A673 (cell line): ENCODE measurements at regions not wholly inside any gene's neighbourhood (a gene's known extent, or its start where the extent isn't known, plus 50 kb on each side); places are given as distances from the start of the nearest gene placed in this dataset.
A peak's percentile ranks its signal among the peaks of the same experiment; 100 is the strongest.

ENCODE experiments used
- CTCF ChIP-seq: fragments of 300-800, 200-600 bp; sonication (generic); conservative IDR thresholded peaks from 2 replicates; pipeline ENCODE4 v1.5.1; 2017; ENCODE audit warnings: low read depth, mild to moderate bottlenecking, antibody characterized with exemption, low read length, moderate library complexity, mixed read lengths
- EZH2 ChIP-seq: fragments of 200-600 bp; sonication (generic); IDR thresholded peaks from 2 replicates; pipeline ENCODE4 v1.6.1; 2017; ENCODE audit warnings: borderline replicate concordance, low read depth, mild to moderate bottlenecking, mixed read lengths, antibody characterized with exemption, low read length; ENCODE audit not compliant: poor library complexity, severe bottlenecking

- TF ChIP-seq CTCF: peak; percentile 66
- TF ChIP-seq EZH2: no peak
These were observed 1090.7 kb downstream of the FAT4 start for GRCh38 chr4:126405369-126405982.
